Thoracic aorta (tissue), 2 donors: ENCODE measurements at regions not wholly inside any gene's neighbourhood (a gene's known extent, or its start where the extent isn't known, plus 50 kb on each side); places are given as distances from the start of the nearest gene placed in this dataset.

ENCODE experiments used
- ATAC-seq: fragments of 150-250 bp; one replicate; pipeline ENCODE4 v1.8.0; 2017; ENCODE audit warnings: low read depth; ENCODE audit not compliant: insufficient number of reproducible peaks, low FRiP score
- DNase-seq: peaks from one replicate; pipeline ENCODE4 v3.0.0-alpha.2; 2020; ENCODE audit warnings: low spot score
- H3K27ac ChIP-seq, 2 donors: fragments of 200-600 bp; sonication (generic); 1 replicate in 1 of 2; 2 replicates in 1 of 2; pipeline ENCODE4 v1.5.1; 2016; ENCODE audit warnings: mild to moderate bottlenecking in 2 of 2, moderate library complexity in 2 of 2
- H3K27me3 ChIP-seq: fragments of 200-600 bp; sonication (generic); replicated peaks from 2 replicates; pipeline ENCODE4 v1.6.0; 2016; ENCODE audit warnings: mild to moderate bottlenecking; ENCODE audit not compliant: insufficient read depth
- H3K36me3 ChIP-seq: fragments of 200-600 bp; sonication (generic); one replicate; pipeline ENCODE4 v1.5.1; 2016
- H3K4me1 ChIP-seq, 2 donors: fragments of 200-600 bp; sonication (generic); 1 replicate in 1 of 2; 2 replicates in 1 of 2; pipeline versions ENCODE4 v1.5.1 to v1.6.0; 2016; ENCODE audit warnings: low read depth in 2 of 2, mild to moderate bottlenecking in 1 of 2; ENCODE audit not compliant: control insufficient read depth in 1 of 2
- H3K4me3 ChIP-seq: fragments of 200-600 bp; sonication (generic); 2 replicates; pipeline ENCODE4 v1.5.1; 2016; ENCODE audit warnings: mild to moderate bottlenecking
- H3K9me3 ChIP-seq: fragments of 200-600 bp; sonication (generic); 2 replicates; pipeline ENCODE4 v1.5.1; 2016
- CTCF ChIP-seq: fragments of 200-600 bp; sonication (generic); IDR thresholded peaks from one replicate; pipeline ENCODE4 v1.5.1; 2019; ENCODE audit warnings: antibody characterized with exemption

- no peaks in the 10 kb centered on the region for H3K9me3 ChIP-seq
- H3K27me3 ChIP-seq: no peaks in the 10 kb centered on the region
- no peak overlapping the region for H3K27ac ChIP-seq
- ATAC-seq (no peak), DNase-seq (no peak)
- H3K36me3 ChIP-seq: no peaks in the 10 kb centered on the region
- H3K4me3 ChIP-seq: no peak overlapping the region
- TF ChIP-seq CTCF: no peak
- no peaks in the 10 kb centered on the region for H3K4me1 ChIP-seq
Measured at GRCh38 chr22:34798605-34799004, 267.4 kb upstream of the ISX start.

GRCh38 chr22:34800260-34800980, 265.5 kb upstream of the ISX start:
- no peaks in the 10 kb centered on the region for H3K9me3 ChIP-seq
- no peak for ATAC-seq
- no peaks in the 10 kb centered on the region for H3K36me3 ChIP-seq
- H3K4me1 ChIP-seq: no peaks in the 10 kb centered on the region
- H3K27me3 ChIP-seq: no peaks in the 10 kb centered on the region
- H3K4me3 ChIP-seq: no peak overlapping the region
- no peak for TF ChIP-seq CTCF
- H3K27ac ChIP-seq: no peak overlapping the region
- no peak for DNase-seq

GRCh38 chr22:34801221-34801620, 264.7 kb upstream of the ISX start:
- no peak for ATAC-seq
- Histone ChIP-seq H3K27ac (no peak overlapping the region), H3K36me3 (no peaks in the 10 kb centered on the region), H3K27me3 (no peaks in the 10 kb centered on the region), H3K9me3 (no peaks in the 10 kb centered on the region), H3K4me3 (no peak overlapping the region), H3K4me1 (no peaks in the 10 kb centered on the region)
- no peak for TF ChIP-seq CTCF
- no peak for DNase-seq

- no peaks in the 10 kb centered on the region for H3K9me3 ChIP-seq
- TF ChIP-seq CTCF: no peak
- no peaks in the 10 kb centered on the region for H3K4me1 ChIP-seq
- no peaks in the 10 kb centered on the region for H3K36me3 ChIP-seq
- ATAC-seq (no peak), DNase-seq (no peak)
- no peak overlapping the region for H3K27ac ChIP-seq
- no peaks in the 10 kb centered on the region for H3K27me3 ChIP-seq
- H3K4me3 ChIP-seq: no peak overlapping the region
Measured at GRCh38 chr22:34804091-34804490, 261.9 kb upstream of the ISX start.

- TF ChIP-seq CTCF: no peak
- Histone ChIP-seq H3K9me3 (no peaks in the 10 kb centered on the region), H3K4me3 (no peak overlapping the region), H3K27me3 (no peaks in the 10 kb centered on the region), H3K36me3 (no peaks in the 10 kb centered on the region), H3K4me1 (no peaks in the 10 kb centered on the region), H3K27ac (no peak overlapping the region)
- no peak for DNase-seq
- ATAC-seq: no peak
Measured at GRCh38 chr22:34804604-34805003, 261.4 kb upstream of the ISX start.
